Panc1 (cell line): ENCODE measurements at regions not wholly inside any gene's neighbourhood (a gene's known extent, or its start where the extent isn't known, plus 50 kb on each side); places are given as distances from the start of the nearest gene placed in this dataset.
"Not testable (repeated sequence)": the region's sequence is repeated elsewhere in the genome, so short reads cannot be mapped to it uniquely, and the experiment has no call there.

Experiments used
- ATAC-seq: fragments of 200-7000 bp; cut with Tn5 transposase; 2 replicates; pipeline ENCODE4 v1.9.1; 2020; ENCODE audit warnings: mild to moderate bottlenecking, moderate library complexity
- BruUV-seq: library from RNA; stranded (reverse); fragments of 400-500 nt; replicated peaks from 2 replicates; lab custom pipeline; 2021; lab: Mats Ljungman, UMichigan
- CTCF ChIA-PET: fragments of 300-600 bp; sonication (Branson Sonifier 250); formaldehyde crosslinking; loops from one replicate; lab custom pipeline; 2022; ENCODE audit warnings: antibody characterized with exemption; lab: Charles Lee
- POLR2A ChIA-PET: fragments of 300-600 bp; sonication (Branson Sonifier 250); formaldehyde crosslinking; loops from one replicate; lab custom pipeline; 2022; ENCODE audit warnings: antibody characterized with exemption; lab: Charles Lee
- DNase-seq: peaks from one replicate; pipeline ENCODE4 v3.0.0-alpha.2; 2010; ENCODE audit warnings: low read depth, low spot score
- H3K27ac ChIP-seq: 2 replicates; pipeline ENCODE4 v1.5.1; 2011; ENCODE audit warnings: mild to moderate bottlenecking, low read length, inconsistent platforms
- H3K27me3 ChIP-seq: fragments of 200-500 bp; sonication (Bioruptor generic); 2 replicates; pipeline ENCODE4 v1.6.0; 2014; ENCODE audit warnings: low read length, inconsistent platforms; ENCODE audit not compliant: control insufficient read depth, insufficient read depth
- H3K36me3 ChIP-seq: fragments of 200-500 bp; sonication (Bioruptor generic); 2 replicates; pipeline ENCODE4 v1.5.1; 2014; ENCODE audit warnings: inconsistent platforms, mild to moderate bottlenecking, low read length, moderate library complexity; ENCODE audit not compliant: control insufficient read depth, insufficient read depth
- H3K4me1 ChIP-seq: 2 replicates; pipeline ENCODE4 v1.5.1; 2011; ENCODE audit warnings: inconsistent platforms, mild to moderate bottlenecking, low read length, moderate library complexity; ENCODE audit not compliant: control insufficient read depth, insufficient read depth
- H3K4me3 ChIP-seq, 2 experiments: 2 replicates each; pipeline ENCODE4 v1.5.1; 2011 to 2012; ENCODE audit warnings: low read depth in 2 of 2, low read length in 2 of 2, mild to moderate bottlenecking in 2 of 2, inconsistent platforms in 1 of 2, moderate library complexity in 1 of 2
- H3K9me3 ChIP-seq: fragments of 200-500 bp; sonication (Bioruptor generic); 2 replicates; pipeline ENCODE4 v1.5.1; 2014; ENCODE audit warnings: low read depth, mild to moderate bottlenecking, inconsistent platforms, low read length, moderate library complexity; ENCODE audit not compliant: control insufficient read depth, insufficient read depth
- POLR2AphosphoS5 ChIP-seq: IDR thresholded peaks from 2 replicates; pipeline ENCODE4 v1.6.1; 2012; ENCODE audit warnings: mild to moderate bottlenecking, low read depth, low read length, moderate library complexity
- SIN3A ChIP-seq: IDR thresholded peaks from 2 replicates; pipeline ENCODE4 v1.6.1; 2012; ENCODE audit warnings: low read depth, mild to moderate bottlenecking, low read length, moderate library complexity, borderline replicate concordance; ENCODE audit not compliant: insufficient read depth
- TCF7L2 ChIP-seq: IDR thresholded peaks from 2 replicates; pipeline ENCODE4 v1.6.1; 2011; ENCODE audit warnings: mild to moderate bottlenecking, low read depth, low read length, inconsistent platforms
- in situ Hi-C: cut with HindIII; loops from 2 replicates; pipeline ENCODE4 v1.10.0; 2016; ENCODE audit warnings: low sequenced_read_pairs, low pct_unique_long_range_greater_than_20kb
- intact Hi-C: fragments of 100-400 bp; cut with micrococcal nuclease; formaldehyde crosslinking; loops from one replicate; pipeline ENCODE4 v1.10.0; 2022; ENCODE audit not compliant: unreplicated experiment
- TF ChIP-seq, protein P1 (sequence below): fragments of 450-650 bp; IDR thresholded peaks from 2 replicates; pipeline ENCODE4 v1.5.1; 2017; ENCODE audit warnings: mild to moderate bottlenecking
- TF ChIP-seq, protein P2 (sequence below), 2 experiments: IDR thresholded peaks; 2 replicates each; pipeline ENCODE4 v1.6.1; 2011 to 2012; ENCODE audit warnings: low read depth in 2 of 2, control low read depth in 1 of 2, low read length in 1 of 2, mild to moderate bottlenecking in 1 of 2, moderate library complexity in 1 of 2; ENCODE audit not compliant: insufficient read depth in 1 of 2

DNA sequence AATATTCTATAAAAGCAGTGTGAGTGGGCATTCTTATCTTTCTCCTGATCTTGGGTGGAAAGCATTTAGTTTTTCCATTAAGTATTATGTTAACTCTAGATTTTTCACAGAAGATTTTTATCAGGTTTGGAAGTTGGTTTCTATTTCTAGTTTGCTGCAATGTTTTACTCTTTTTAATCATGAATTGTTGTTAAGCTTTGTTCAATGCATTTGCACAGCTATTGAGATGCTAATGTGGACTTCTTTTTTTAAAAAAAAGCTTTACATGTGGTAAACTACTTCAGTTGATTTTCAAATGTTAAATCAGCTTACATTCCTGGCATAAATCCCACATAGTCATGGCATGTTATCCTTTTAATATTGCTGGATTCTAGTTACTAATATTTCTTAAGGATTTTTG is 363.6 kb upstream of the NRP1 start:
- no peaks in the 10 kb centered on the region for H3K27me3 ChIP-seq
- no peaks in the 10 kb centered on the region for H3K9me3 ChIP-seq
- CTCF ChIA-PET: no interaction called here

DNA sequence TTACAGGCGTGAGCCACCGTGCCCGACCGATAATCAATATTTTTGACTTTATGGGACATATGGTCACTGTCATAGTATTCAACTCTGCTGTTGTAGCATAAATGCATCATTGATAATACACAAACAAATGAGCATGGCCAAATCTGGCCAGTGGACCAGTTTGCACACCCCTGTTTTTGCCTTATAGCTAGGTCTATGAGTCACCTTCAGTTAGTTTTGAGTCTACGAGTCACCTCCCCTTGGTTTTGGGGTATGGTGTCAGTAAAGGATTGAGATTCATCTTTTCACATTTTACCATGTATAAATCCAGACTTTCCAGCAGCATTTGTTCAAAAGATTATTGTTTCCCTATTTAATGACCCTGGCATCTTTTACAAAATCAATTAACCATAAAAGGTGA is 362.5 kb upstream of the NRP1 start:
- Histone ChIP-seq H3K9me3 (no peaks in the 10 kb centered on the region), H3K27ac (no peak overlapping the region), H3K4me3 (no peak overlapping the region), H3K36me3 (no peaks in the 10 kb centered on the region), H3K27me3 (no peaks in the 10 kb centered on the region), H3K4me1 (no peaks in the 10 kb centered on the region)
- ChIA-PET CTCF (no interaction called here), POLR2A (no interaction called here)
- TF ChIP-seq TCF7L2: no peak
- no TSS peak for BruUV-seq
- intact Hi-C loops: no loop called here
- ATAC-seq: no peak
- DNase-seq: no peak
- in situ Hi-C loops: no loop called here

More for the DNA sequence above, 363.6 kb upstream of the NRP1 start:
- BruUV-seq: no TSS peak
- Histone ChIP-seq H3K4me1 (no peaks in the 10 kb centered on the region), H3K27ac (no peak overlapping the region), H3K4me3 (no peak overlapping the region), H3K36me3 (no peaks in the 10 kb centered on the region)
- DNase-seq (no peak), ATAC-seq (no peak)
- TF ChIP-seq, protein P1, sequence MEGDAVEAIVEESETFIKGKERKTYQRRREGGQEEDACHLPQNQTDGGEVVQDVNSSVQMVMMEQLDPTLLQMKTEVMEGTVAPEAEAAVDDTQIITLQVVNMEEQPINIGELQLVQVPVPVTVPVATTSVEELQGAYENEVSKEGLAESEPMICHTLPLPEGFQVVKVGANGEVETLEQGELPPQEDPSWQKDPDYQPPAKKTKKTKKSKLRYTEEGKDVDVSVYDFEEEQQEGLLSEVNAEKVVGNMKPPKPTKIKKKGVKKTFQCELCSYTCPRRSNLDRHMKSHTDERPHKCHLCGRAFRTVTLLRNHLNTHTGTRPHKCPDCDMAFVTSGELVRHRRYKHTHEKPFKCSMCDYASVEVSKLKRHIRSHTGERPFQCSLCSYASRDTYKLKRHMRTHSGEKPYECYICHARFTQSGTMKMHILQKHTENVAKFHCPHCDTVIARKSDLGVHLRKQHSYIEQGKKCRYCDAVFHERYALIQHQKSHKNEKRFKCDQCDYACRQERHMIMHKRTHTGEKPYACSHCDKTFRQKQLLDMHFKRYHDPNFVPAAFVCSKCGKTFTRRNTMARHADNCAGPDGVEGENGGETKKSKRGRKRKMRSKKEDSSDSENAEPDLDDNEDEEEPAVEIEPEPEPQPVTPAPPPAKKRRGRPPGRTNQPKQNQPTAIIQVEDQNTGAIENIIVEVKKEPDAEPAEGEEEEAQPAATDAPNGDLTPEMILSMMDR: no peak
- TF ChIP-seq SIN3A (no peak), TCF7L2 (no peak), POLR2AphosphoS5 (no peak)
- TF ChIP-seq, protein P2, sequence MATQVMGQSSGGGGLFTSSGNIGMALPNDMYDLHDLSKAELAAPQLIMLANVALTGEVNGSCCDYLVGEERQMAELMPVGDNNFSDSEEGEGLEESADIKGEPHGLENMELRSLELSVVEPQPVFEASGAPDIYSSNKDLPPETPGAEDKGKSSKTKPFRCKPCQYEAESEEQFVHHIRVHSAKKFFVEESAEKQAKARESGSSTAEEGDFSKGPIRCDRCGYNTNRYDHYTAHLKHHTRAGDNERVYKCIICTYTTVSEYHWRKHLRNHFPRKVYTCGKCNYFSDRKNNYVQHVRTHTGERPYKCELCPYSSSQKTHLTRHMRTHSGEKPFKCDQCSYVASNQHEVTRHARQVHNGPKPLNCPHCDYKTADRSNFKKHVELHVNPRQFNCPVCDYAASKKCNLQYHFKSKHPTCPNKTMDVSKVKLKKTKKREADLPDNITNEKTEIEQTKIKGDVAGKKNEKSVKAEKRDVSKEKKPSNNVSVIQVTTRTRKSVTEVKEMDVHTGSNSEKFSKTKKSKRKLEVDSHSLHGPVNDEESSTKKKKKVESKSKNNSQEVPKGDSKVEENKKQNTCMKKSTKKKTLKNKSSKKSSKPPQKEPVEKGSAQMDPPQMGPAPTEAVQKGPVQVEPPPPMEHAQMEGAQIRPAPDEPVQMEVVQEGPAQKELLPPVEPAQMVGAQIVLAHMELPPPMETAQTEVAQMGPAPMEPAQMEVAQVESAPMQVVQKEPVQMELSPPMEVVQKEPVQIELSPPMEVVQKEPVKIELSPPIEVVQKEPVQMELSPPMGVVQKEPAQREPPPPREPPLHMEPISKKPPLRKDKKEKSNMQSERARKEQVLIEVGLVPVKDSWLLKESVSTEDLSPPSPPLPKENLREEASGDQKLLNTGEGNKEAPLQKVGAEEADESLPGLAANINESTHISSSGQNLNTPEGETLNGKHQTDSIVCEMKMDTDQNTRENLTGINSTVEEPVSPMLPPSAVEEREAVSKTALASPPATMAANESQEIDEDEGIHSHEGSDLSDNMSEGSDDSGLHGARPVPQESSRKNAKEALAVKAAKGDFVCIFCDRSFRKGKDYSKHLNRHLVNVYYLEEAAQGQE (IDR thresholded peaks at IDR 0.05; ENCODE audit: insufficient read depth in 1 of 2, low read depth in 2 of 2, low read length in 1 of 2): no peak
- intact Hi-C loops (no loop called here), in situ Hi-C loops (no loop called here)
- POLR2A ChIA-PET: interaction anchor here (0.7 kb wide), 1 partner anchor 12 kb away, joined by 3 read pairs; no protein-coding TSS in a partner anchor

DNA sequence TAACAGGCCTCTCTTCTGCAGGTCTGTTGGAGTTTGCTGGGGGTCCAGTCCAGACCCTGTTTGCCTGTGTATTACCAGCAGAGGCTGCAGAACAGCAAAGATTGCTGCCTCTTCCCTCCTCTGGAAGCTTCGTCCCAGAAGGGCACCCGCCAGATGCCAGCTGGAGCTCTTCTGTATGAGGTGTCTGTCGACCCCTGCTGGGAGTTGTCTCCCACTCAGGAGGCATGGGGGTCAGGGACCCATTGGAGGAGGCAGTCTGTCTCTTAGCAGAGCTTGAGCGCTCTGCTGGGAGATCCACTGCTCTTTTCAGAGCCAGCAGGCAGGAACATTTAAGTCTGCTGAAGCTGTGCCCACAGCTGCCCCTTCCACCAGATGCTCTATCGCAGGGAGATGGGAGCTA is 361.1 kb upstream of the NRP1 start:
- no peaks in the 10 kb centered on the region for H3K27me3 ChIP-seq
- H3K4me1 ChIP-seq: no peaks in the 10 kb centered on the region
- no peaks in the 10 kb centered on the region for H3K9me3 ChIP-seq
- in situ Hi-C loops (no loop called here), intact Hi-C loops (no loop called here)
- no peak overlapping the region for H3K27ac ChIP-seq
- no peak for DNase-seq
- no peak for ATAC-seq
- H3K36me3 ChIP-seq: no peaks in the 10 kb centered on the region
- ChIA-PET CTCF (no interaction called here), POLR2A (no interaction called here)
- no peak overlapping the region for H3K4me3 ChIP-seq
- TF ChIP-seq, protein P2 (IDR thresholded peaks at IDR 0.05; ENCODE audit: insufficient read depth in 1 of 2, low read depth in 2 of 2, low read length in 1 of 2): no peak
- TF ChIP-seq, protein P1: no peak
- no peak for TF ChIP-seq SIN3A
- TF ChIP-seq TCF7L2: no peak
- no peak for TF ChIP-seq POLR2AphosphoS5
- BruUV-seq: no TSS peak

DNA sequence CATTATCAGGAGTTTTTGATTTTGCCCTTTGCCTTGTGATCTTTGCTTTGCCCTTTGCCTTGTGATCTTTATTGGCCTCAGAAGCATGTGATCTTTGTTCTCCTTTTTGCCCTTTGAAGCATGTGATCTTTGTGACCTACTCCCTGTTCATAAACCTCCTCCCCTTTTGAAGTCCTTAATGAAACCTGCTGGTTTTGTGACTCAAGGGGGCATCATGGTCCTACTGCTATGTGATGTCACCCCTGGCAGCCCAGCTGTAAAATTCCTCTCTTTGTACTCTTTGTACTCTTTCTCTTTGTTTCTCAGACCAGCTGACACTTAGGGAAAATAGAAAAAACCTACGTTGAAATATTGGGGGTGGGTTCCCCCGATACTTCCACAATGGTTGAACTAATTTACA is 356.1 kb upstream of the NRP1 start:
- in situ Hi-C loops, H3K27ac ChIP-seq, intact Hi-C loops, H3K27me3 ChIP-seq, BruUV-seq, H3K36me3 ChIP-seq, ATAC-seq, DNase-seq, H3K4me1 ChIP-seq, H3K4me3 ChIP-seq, POLR2A ChIA-PET, H3K9me3 ChIP-seq, CTCF ChIA-PET: not testable (repeated sequence)
